NCI-H774 (cell line): ENCODE measurements at regions not wholly inside any gene's neighbourhood (a gene's known extent, or its start where the extent isn't known, plus 50 kb on each side); places are given as distances from the start of the nearest gene placed in this dataset.

Experiments
- DNase-seq: peaks from one replicate; lab custom pipeline; 2025; lab: John Stamatoyannopoulos, UW

GRCh38 chrX:39331082-39331704 is 529.9 kb downstream of the MID1IP1 start:
- no peak for DNase-seq

- DNase-seq: no peak
Measured at GRCh38 chrX:39333451-39333850, 532.2 kb downstream of the MID1IP1 start.

- DNase-seq: peak; percentile 43
Measured at GRCh38 chrX:39335513-39336235, 534.4 kb downstream of the MID1IP1 start.

GRCh38 chrX:39336671-39337311 is 535.5 kb downstream of the MID1IP1 start:
- no peak for DNase-seq

GRCh38 chrX:39337451-39337850 is 536.2 kb downstream of the MID1IP1 start:
- DNase-seq: no peak

GRCh38 chrX:39338583-39338982 is 537.3 kb downstream of the MID1IP1 start:
- no peak for DNase-seq

GRCh38 chrX:39356119-39356807 is 555.0 kb downstream of the MID1IP1 start:
- no peak for DNase-seq

GRCh38 chrX:39360101-39360500 is 558.8 kb downstream of the MID1IP1 start:
- DNase-seq: no peak

- no peak for DNase-seq
Measured at GRCh38 chrX:39361736-39362135, 560.5 kb downstream of the MID1IP1 start.

GRCh38 chrX:39367416-39367815 is 566.2 kb downstream of the MID1IP1 start:
- no peak for DNase-seq

GRCh38 chrX:39372115-39372514 is 570.9 kb downstream of the MID1IP1 start:
- no peak for DNase-seq

- DNase-seq: no peak
Measured at GRCh38 chrX:39377157-39377556, 575.9 kb downstream of the MID1IP1 start.

- DNase-seq: no peak
Measured at GRCh38 chrX:39377773-39378172, 576.5 kb downstream of the MID1IP1 start.

- DNase-seq: no peak
Measured at GRCh38 chrX:39381422-39381821, 580.2 kb downstream of the MID1IP1 start.

GRCh38 chrX:39384996-39385395 is 583.7 kb downstream of the MID1IP1 start:
- no peak for DNase-seq

- DNase-seq: no peak
Measured at GRCh38 chrX:39388730-39389129, 587.5 kb downstream of the MID1IP1 start.

- DNase-seq: peak; percentile 15
Measured at GRCh38 chrX:39396358-39396995, 595.2 kb downstream of the MID1IP1 start.

- peak; percentile 85 for DNase-seq
Measured at GRCh38 chrX:39397561-39398199, 596.4 kb downstream of the MID1IP1 start.

- DNase-seq: peak; percentile 27
Measured at GRCh38 chrX:39398215-39398962, 597.1 kb downstream of the MID1IP1 start.

- no peak for DNase-seq
Measured at GRCh38 chrX:39398963-39399261, 597.7 kb downstream of the MID1IP1 start.

GRCh38 chrX:39399387-39399786 is 598.1 kb downstream of the MID1IP1 start:
- DNase-seq: no peak
